ENCODE measurements at regions not wholly inside any gene's neighbourhood (a gene's known extent, or its start where the extent isn't known, plus 50 kb on each side); places are given as distances from the start of the nearest gene placed in this dataset.

- TF ChIP-seq POLR2AphosphoS5 (IDR thresholded peaks at IDR 0.05; ENCODE audit: low read depth, low read length), result no peak
- no peak for TF ChIP-seq SIN3A (IDR thresholded peaks at IDR 0.05; ENCODE audit: borderline replicate concordance, insufficient read depth, low read length)
- TF ChIP-seq TAF1 (IDR thresholded peaks at IDR 0.05; ENCODE audit: borderline replicate concordance, insufficient read depth, low read length), result no peak
- no peak for TF ChIP-seq REST (IDR thresholded peaks at IDR 0.05; ENCODE audit: insufficient read depth in 1 of 2, low read depth in 2 of 2, low read length in 2 of 2)
- TF ChIP-seq FOXP2 (optimal IDR thresholded peaks at IDR 0.05; ENCODE audit: borderline replicate concordance, extremely low read depth, extremely low read length, insufficient read depth), result no peak
These were observed 1570.6 kb upstream of the GOT2 start for GRCh38 chr16:60304720-60305119.

Data from PFSK-1 (cell line).